Neural cell (in vitro differentiated cells): ENCODE measurements at regions not wholly inside any gene's neighbourhood (a gene's known extent, or its start where the extent isn't known, plus 50 kb on each side); places are given as distances from the start of the nearest gene placed in this dataset.

Source experiments
- H2AFZ ChIP-seq: fragments of 200-600, 300-800 bp; sonication (generic), shearing (Covaris generic); 2 replicates; pipeline ENCODE4 v1.6.0; 2014; ENCODE audit warnings: low read depth, mild to moderate bottlenecking, antibody characterized with exemption, low read length, moderate library complexity
- H3F3A ChIP-seq: fragments of 200-600 bp; shearing (Covaris generic); 2 replicates; pipeline ENCODE4 v1.6.1; 2016; ENCODE audit warnings: mild to moderate bottlenecking, moderate library complexity, mixed read lengths, antibody characterized with exemption, low read length; ENCODE audit not compliant: insufficient read depth, poor library complexity, severe bottlenecking
- H3K27ac ChIP-seq: fragments of 200-600, 300-800 bp; sonication (generic), shearing (Covaris generic); 2 replicates; pipeline ENCODE4 v1.5.1; 2014; ENCODE audit warnings: mild to moderate bottlenecking, low read length, moderate library complexity
- H3K27me3 ChIP-seq: fragments of 300-800, 200-600 bp; sonication (generic), shearing (Covaris generic); 2 replicates; pipeline ENCODE4 v1.6.0; 2014; ENCODE audit warnings: mild to moderate bottlenecking, low read depth, low read length, moderate library complexity; ENCODE audit not compliant: insufficient read depth
- H3K36me3 ChIP-seq: fragments of 300-800, 200-600 bp; sonication (generic), shearing (Covaris generic); 2 replicates; pipeline ENCODE4 v1.5.1; 2014; ENCODE audit warnings: mild to moderate bottlenecking, antibody characterized with exemption, low read length, moderate library complexity; ENCODE audit not compliant: insufficient read depth
- H3K4me2 ChIP-seq: fragments of 300-800, 200-600 bp; sonication (generic), shearing (Covaris generic); 2 replicates; pipeline ENCODE4 v1.6.0; 2014; ENCODE audit warnings: mild to moderate bottlenecking, low read length
- H3K4me3 ChIP-seq: fragments of 300-800, 200-600 bp; sonication (generic), shearing (Covaris generic); 2 replicates; pipeline ENCODE4 v1.5.1; 2014; ENCODE audit warnings: mild to moderate bottlenecking, low read length, moderate library complexity
- H3K79me2 ChIP-seq: fragments of 200-600 bp; shearing (Covaris generic); replicated peaks from 2 replicates; pipeline ENCODE4 v1.6.0; 2014; ENCODE audit warnings: mild to moderate bottlenecking, low read length, moderate library complexity; ENCODE audit not compliant: insufficient read depth
- H3K9ac ChIP-seq: fragments of 300-800, 200-600 bp; sonication (generic), shearing (Covaris generic); 2 replicates; pipeline ENCODE4 v1.6.1; 2016; ENCODE audit warnings: mild to moderate bottlenecking, low read length, mixed read lengths
- H3K9me2 ChIP-seq: fragments of 200-600 bp; shearing (Covaris generic); 2 replicates; pipeline ENCODE4 v1.6.1; 2016; ENCODE audit warnings: mild to moderate bottlenecking, low read length, mixed read lengths; ENCODE audit not compliant: insufficient read depth
- H3K9me3 ChIP-seq: fragments of 200-600, 300-800 bp; sonication (generic), shearing (Covaris generic); 2 replicates; pipeline ENCODE4 v1.6.1; 2016; ENCODE audit warnings: mild to moderate bottlenecking, mixed run types, low read length, moderate library complexity, mixed read lengths
- H4K20me1 ChIP-seq: fragments of 200-600 bp; shearing (Covaris generic); 2 replicates; pipeline ENCODE4 v1.6.1; 2016; ENCODE audit warnings: mild to moderate bottlenecking, mixed run types; ENCODE audit not compliant: insufficient read depth
- CTCF ChIP-seq: fragments of 450-650 bp; IDR thresholded peaks from 2 replicates; pipeline ENCODE4 v1.5.1; 2014; ENCODE audit warnings: antibody characterized with exemption, mild to moderate bottlenecking, moderate library complexity; ENCODE audit not compliant: poor library complexity, severe bottlenecking
- EP300 ChIP-seq: fragments of 450-650 bp; conservative IDR thresholded peaks from 2 replicates; pipeline ENCODE4 v1.6.1; 2014; ENCODE audit warnings: antibody characterized with exemption, mild to moderate bottlenecking, moderate library complexity; ENCODE audit not compliant: poor library complexity, severe bottlenecking
- EZH2 ChIP-seq: fragments of 200-600, 300-800 bp; shearing (Covaris generic), sonication (generic); IDR thresholded peaks from 2 replicates; pipeline ENCODE4 v1.6.1; 2014; ENCODE audit warnings: antibody characterized with exemption, low read length, borderline replicate concordance, mild to moderate bottlenecking; ENCODE audit not compliant: insufficient read depth, poor library complexity, severe bottlenecking
- MXI1 ChIP-seq: fragments of 450-650 bp; conservative IDR thresholded peaks from 2 replicates; pipeline ENCODE4 v1.6.1; 2014; ENCODE audit warnings: antibody characterized with exemption, mild to moderate bottlenecking; ENCODE audit not compliant: poor library complexity, severe bottlenecking
- POLR2AphosphoS5 ChIP-seq: IDR thresholded peaks from 2 replicates; pipeline ENCODE4 v1.6.1; 2012
- RAD21 ChIP-seq: fragments of 450-650 bp; conservative IDR thresholded peaks from 2 replicates; pipeline ENCODE4 v1.6.1; 2014; ENCODE audit warnings: antibody characterized with exemption, mild to moderate bottlenecking, moderate library complexity
- REST ChIP-seq: IDR thresholded peaks from 2 replicates; pipeline ENCODE4 v1.6.1; 2012; ENCODE audit warnings: borderline replicate concordance
- SMC3 ChIP-seq: fragments of 450-650 bp; conservative IDR thresholded peaks from 2 replicates; pipeline ENCODE4 v1.6.1; 2014; ENCODE audit warnings: antibody characterized with exemption, mild to moderate bottlenecking, moderate library complexity; ENCODE audit not compliant: poor library complexity
- TAF1 ChIP-seq: IDR thresholded peaks from 2 replicates; pipeline ENCODE4 v1.6.1; 2012; ENCODE audit warnings: low read depth

- H2AFZ ChIP-seq = no peak overlapping the region
- H4K20me1 ChIP-seq = no peaks in the 10 kb centered on the region
- H3K27ac ChIP-seq = no peak overlapping the region
- no peaks in the 10 kb centered on the region for H3K36me3 ChIP-seq
- no peak overlapping the region for H3K4me3 ChIP-seq
- H3K27me3 ChIP-seq = no peaks in the 10 kb centered on the region
- TF ChIP-seq POLR2AphosphoS5 = no peak
- no peak for TF ChIP-seq RAD21
- TF ChIP-seq SMC3 = no peak
- TF ChIP-seq MXI1 = no peak
- TF ChIP-seq TAF1 = no peak
- TF ChIP-seq EP300 = no peak
- no peak for TF ChIP-seq REST
- TF ChIP-seq EZH2 = no peak
- no peak for TF ChIP-seq CTCF
- H3F3A ChIP-seq = no peaks in the 10 kb centered on the region
- no peaks in the 10 kb centered on the region for H3K9me2 ChIP-seq
- no peaks in the 10 kb centered on the region for H3K9me3 ChIP-seq
- H3K79me2 ChIP-seq = no peaks in the 10 kb centered on the region
- H3K4me2 ChIP-seq = no peak overlapping the region
- no peak overlapping the region for H3K9ac ChIP-seq
These were observed 355.8 kb downstream of the SOX9 start for GRCh38 chr17:72476575-72476986.

- H4K20me1 ChIP-seq = no peaks in the 10 kb centered on the region
- no peaks in the 10 kb centered on the region for H3K79me2 ChIP-seq
- H3K27me3 ChIP-seq = no peaks in the 10 kb centered on the region
- H3K36me3 ChIP-seq = no peaks in the 10 kb centered on the region
- no peaks in the 10 kb centered on the region for H3K9me2 ChIP-seq
- no peak overlapping the region for H3K4me3 ChIP-seq
- no peaks in the 10 kb centered on the region for H3F3A ChIP-seq
- H3K27ac ChIP-seq = no peak overlapping the region
- H3K9ac ChIP-seq = no peak overlapping the region
- TF ChIP-seq POLR2AphosphoS5 (no peak), RAD21 (no peak), MXI1 (no peak), TAF1 (no peak), EZH2 (no peak), SMC3 (no peak), REST (no peak), EP300 (no peak), CTCF (no peak)
- no peak overlapping the region for H2AFZ ChIP-seq
- H3K9me3 ChIP-seq = no peaks in the 10 kb centered on the region
- H3K4me2 ChIP-seq = no peak overlapping the region
These were observed 356.7 kb downstream of the SOX9 start for GRCh38 chr17:72477491-72477890.
